Naive thymus-derived CD4-positive, alpha-beta T cell (primary cell): ENCODE measurements at regions not wholly inside any gene's neighbourhood (a gene's known extent, or its start where the extent isn't known, plus 50 kb on each side); places are given as distances from the start of the nearest gene placed in this dataset.

Source experiments
- ATAC-seq: fragments of 150-1000 bp; cut with Tn5 transposase; 2 replicates; pipeline ENCODE4 v1.10.0; 2021; ENCODE audit warnings: mild to moderate bottlenecking, moderate library complexity
- CTCF ChIA-PET: fragments of 350-600 bp; sonication (Branson Sonifier 250); formaldehyde crosslinking; loops from one replicate; lab custom pipeline; 2021; ENCODE audit warnings: antibody characterized with exemption; lab: Charles Lee
- POLR2A ChIA-PET: fragments of 350-600 bp; sonication (Branson Sonifier 250); formaldehyde crosslinking; loops from one replicate; lab custom pipeline; 2021; ENCODE audit warnings: antibody characterized with exemption, inconsistent platforms; lab: Charles Lee
- DNase-seq, 9 donors: peaks; one replicate each; pipeline versions ENCODE4 v3.0.0 to v3.0.0-alpha.2; 2020 to 2022; ENCODE audit warnings: mixed read lengths in 1 of 9
- H3K27ac ChIP-seq: one replicate; pipeline ENCODE4 v1.7.0; 2013; ENCODE audit warnings: mild to moderate bottlenecking, low read depth, low read length, moderate library complexity
- H3K27me3 ChIP-seq, 2 donors: one replicate each; pipeline ENCODE4 v1.7.0; 2013; ENCODE audit warnings: low read length in 2 of 2, mild to moderate bottlenecking in 2 of 2, moderate library complexity in 2 of 2; ENCODE audit not compliant: control insufficient read depth in 2 of 2, insufficient read depth in 2 of 2
- H3K36me3 ChIP-seq, 3 experiments: 1 replicate in 2 of 3; 2 replicates in 1 of 3; pipeline ENCODE4 v1.7.0; 2013; ENCODE audit warnings: low read length in 3 of 3, mild to moderate bottlenecking in 3 of 3, moderate library complexity in 1 of 3; ENCODE audit not compliant: insufficient read depth in 3 of 3, control insufficient read depth in 2 of 3
- H3K4me1 ChIP-seq, 2 donors: one replicate each; pipeline ENCODE4 v1.7.0; 2013; ENCODE audit warnings: low read length in 2 of 2, mild to moderate bottlenecking in 2 of 2, moderate library complexity in 1 of 2; ENCODE audit not compliant: control insufficient read depth in 2 of 2, insufficient read depth in 2 of 2
- H3K4me3 ChIP-seq: 2 replicates; pipeline ENCODE4 v1.7.0; 2013; ENCODE audit warnings: mild to moderate bottlenecking, low read length
- H3K9me3 ChIP-seq, 3 experiments: 1 replicate in 2 of 3; 2 replicates in 1 of 3; pipeline ENCODE4 v1.7.0; 2013; ENCODE audit warnings: low read length in 3 of 3; ENCODE audit not compliant: control insufficient read depth in 2 of 3
- H3K27ac Mint-ChIP-seq, 9 donors: one replicate each; pipeline ENCODE4 v1.8.0; 2020 to 2022; ENCODE audit warnings: mixed read lengths in 9 of 9, mild to moderate bottlenecking in 8 of 9, moderate library complexity in 5 of 9, inconsistent platforms in 2 of 9
- H3K27me3 Mint-ChIP-seq, 5 donors: one replicate each; pipeline ENCODE4 v1.8.0; 2021 to 2022; ENCODE audit warnings: mixed read lengths in 5 of 5, mild to moderate bottlenecking in 1 of 5
- H3K36me3 Mint-ChIP-seq, 5 donors: one replicate each; pipeline ENCODE4 v1.8.0; 2020 to 2022; ENCODE audit warnings: mixed read lengths in 5 of 5, mild to moderate bottlenecking in 3 of 5, inconsistent platforms in 1 of 5
- H3K4me1 Mint-ChIP-seq, 7 donors: one replicate each; pipeline ENCODE4 v1.8.0; 2020 to 2022; ENCODE audit warnings: mixed read lengths in 7 of 7, mild to moderate bottlenecking in 3 of 7, inconsistent platforms in 1 of 7
- H3K4me3 Mint-ChIP-seq, 10 donors: one replicate each; pipeline ENCODE4 v1.8.0; 2020 to 2022; ENCODE audit warnings: mild to moderate bottlenecking in 10 of 10, mixed read lengths in 10 of 10, moderate library complexity in 6 of 10, inconsistent platforms in 2 of 10
- H3K9me3 Mint-ChIP-seq, 11 donors: one replicate each; pipeline ENCODE4 v1.8.0; 2020 to 2022; ENCODE audit warnings: mixed read lengths in 11 of 11, mild to moderate bottlenecking in 4 of 11, inconsistent platforms in 1 of 11, moderate library complexity in 1 of 11
- intact Hi-C, 2 donors: fragments of 100-400 bp; cut with micrococcal nuclease; formaldehyde crosslinking; loops; one replicate each; pipeline ENCODE4 v1.15.1; 2023

DNA sequence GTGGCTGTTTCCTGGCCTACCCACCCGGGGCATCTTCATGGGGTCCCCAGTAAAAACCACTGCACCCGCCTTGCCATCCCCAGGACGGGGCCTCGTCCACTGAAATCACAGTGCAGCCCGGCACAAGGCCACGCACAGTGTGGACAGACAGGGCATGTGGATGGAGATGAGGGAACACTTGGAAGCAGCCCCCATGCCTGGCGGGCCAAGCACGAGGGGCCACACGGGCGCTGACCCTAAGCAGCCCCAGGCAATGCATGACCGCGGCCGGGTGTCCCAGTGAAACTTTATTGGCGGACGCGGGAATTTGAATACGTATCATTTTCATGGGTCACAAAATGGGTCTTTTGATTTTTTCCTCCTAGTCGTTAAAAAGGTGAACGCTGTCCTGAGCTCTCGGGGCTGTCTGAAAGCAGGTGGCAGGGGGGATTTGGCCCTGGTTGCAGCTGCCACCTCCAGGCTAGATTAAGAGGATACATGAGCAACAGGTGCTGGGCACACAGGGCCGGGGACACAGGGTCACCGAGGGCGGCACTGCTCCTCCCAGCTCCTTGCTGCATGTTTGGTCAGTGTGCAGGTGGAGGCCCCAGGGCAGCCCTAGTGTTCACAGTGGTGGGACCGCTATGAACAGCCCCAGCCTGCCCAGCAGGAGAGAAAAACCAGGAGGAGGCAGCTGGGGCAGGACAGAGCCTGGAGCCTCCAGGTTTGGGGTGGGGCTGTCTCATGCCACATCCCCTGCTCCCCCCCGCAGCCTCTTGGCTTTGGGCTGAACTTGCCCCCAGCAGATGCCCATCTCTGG lies 74.9 kb upstream of the SLCO4A1 start:
- Histone ChIP-seq H3K27ac (no peak overlapping the region), H3K36me3 (no peaks in the 10 kb centered on the region), H3K4me3 (no peak overlapping the region), H3K9me3 (no peaks in the 10 kb centered on the region), H3K4me1 (no peaks in the 10 kb centered on the region), H3K27me3 (no peaks in the 10 kb centered on the region)
- ChIA-PET POLR2A (no interaction called here), CTCF (no interaction called here)
- intact Hi-C loops, result no loop called here
- H3K4me3 Mint-ChIP-seq, result no peak overlapping the region
- DNase-seq, result no peak
- H3K9me3 Mint-ChIP-seq, result peaks cover 0 to 5% (median 0%) of the 10 kb centered on the region in 11 donors
- no peak for ATAC-seq
- H3K4me1 Mint-ChIP-seq, result peaks cover 0 to 4% (median 3%) of the 10 kb centered on the region in 7 donors
- H3K36me3 Mint-ChIP-seq, result no peaks in the 10 kb centered on the region
- H3K27ac Mint-ChIP-seq, result no peak overlapping the region
- H3K27me3 Mint-ChIP-seq, result peaks cover 0 to 29% (median 2%) of the 10 kb centered on the region in 5 donors

DNA sequence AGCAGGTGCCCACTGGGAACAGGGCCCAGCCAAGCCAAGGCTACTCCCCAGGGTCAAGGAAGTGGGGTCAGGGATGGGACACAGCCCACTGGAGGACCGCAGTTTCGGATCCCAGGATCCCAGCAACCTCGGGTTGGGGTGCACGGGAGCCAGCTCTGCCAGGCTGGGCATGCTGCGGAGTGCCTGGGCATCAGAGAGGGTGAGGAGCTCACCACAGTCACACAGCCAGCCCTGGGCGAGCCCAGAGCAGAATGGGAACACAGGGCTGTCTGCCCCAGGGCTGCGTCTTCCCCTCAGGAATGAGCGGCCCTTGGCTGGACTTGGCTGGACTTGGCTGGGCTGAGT lies 74.3 kb upstream of the SLCO4A1 start:
- Mint-ChIP-seq H3K4me1 (peaks cover 0 to 4% (median 3%) of the 10 kb centered on the region in 7 donors), H3K27me3 (peaks cover 0 to 28% (median 0%) of the 10 kb centered on the region in 5 donors), H3K9me3 (peaks cover 0 to 5% (median 0%) of the 10 kb centered on the region in 11 donors), H3K4me3 (no peak overlapping the region), H3K36me3 (no peaks in the 10 kb centered on the region), H3K27ac (no peak overlapping the region)
- DNase-seq (no peak), ATAC-seq (no peak)
- ChIA-PET POLR2A (no interaction called here), CTCF (no interaction called here)
- Histone ChIP-seq H3K4me1 (no peaks in the 10 kb centered on the region), H3K27me3 (no peaks in the 10 kb centered on the region), H3K4me3 (no peak overlapping the region), H3K36me3 (no peaks in the 10 kb centered on the region), H3K9me3 (no peaks in the 10 kb centered on the region), H3K27ac (no peak overlapping the region)
- intact Hi-C loops, result no loop called here

DNA sequence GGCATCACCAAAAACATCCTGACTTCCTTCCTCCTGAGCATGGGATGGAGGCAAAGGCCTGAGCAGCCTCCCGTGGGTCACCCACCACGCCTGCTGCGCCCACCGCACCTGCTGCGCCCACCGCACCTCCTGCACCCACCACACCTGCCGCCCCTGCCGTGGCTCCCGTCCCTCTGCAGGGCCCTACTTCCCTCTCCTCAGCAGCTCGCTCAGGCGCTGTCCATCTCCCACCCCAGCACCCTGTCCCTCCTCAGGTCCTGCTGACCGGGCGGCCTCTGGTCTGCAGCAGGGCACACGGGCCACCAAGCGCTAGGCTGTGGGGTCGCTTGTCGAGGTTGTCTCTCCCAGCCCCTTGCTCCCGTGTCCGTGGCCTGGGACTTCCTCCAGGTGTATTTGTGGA lies 72.7 kb upstream of the SLCO4A1 start:
- H3K9me3 ChIP-seq, result no peaks in the 10 kb centered on the region
- ATAC-seq (no peak), DNase-seq (no peak)
- no peaks in the 10 kb centered on the region for H3K36me3 ChIP-seq
- no peak overlapping the region for H3K4me3 Mint-ChIP-seq
- CTCF ChIA-PET, result no interaction called here
- no peak overlapping the region for H3K4me3 ChIP-seq
- intact Hi-C loops, result no loop called here
- H3K27ac Mint-ChIP-seq, result no peak overlapping the region
- H3K27me3 ChIP-seq, result no peaks in the 10 kb centered on the region
- H3K36me3 Mint-ChIP-seq, result no peaks in the 10 kb centered on the region
- H3K27me3 Mint-ChIP-seq, result peaks cover 12 to 36% (median 13%) of the 10 kb centered on the region in 5 donors
- H3K27ac ChIP-seq, result no peak overlapping the region
- H3K9me3 Mint-ChIP-seq, result peaks cover 0 to 6% (median 0%) of the 10 kb centered on the region in 11 donors
- peaks cover 0 to 4% (median 3%) of the 10 kb centered on the region in 7 donors for H3K4me1 Mint-ChIP-seq
- POLR2A ChIA-PET, result no interaction called here
- no peaks in the 10 kb centered on the region for H3K4me1 ChIP-seq

DNA sequence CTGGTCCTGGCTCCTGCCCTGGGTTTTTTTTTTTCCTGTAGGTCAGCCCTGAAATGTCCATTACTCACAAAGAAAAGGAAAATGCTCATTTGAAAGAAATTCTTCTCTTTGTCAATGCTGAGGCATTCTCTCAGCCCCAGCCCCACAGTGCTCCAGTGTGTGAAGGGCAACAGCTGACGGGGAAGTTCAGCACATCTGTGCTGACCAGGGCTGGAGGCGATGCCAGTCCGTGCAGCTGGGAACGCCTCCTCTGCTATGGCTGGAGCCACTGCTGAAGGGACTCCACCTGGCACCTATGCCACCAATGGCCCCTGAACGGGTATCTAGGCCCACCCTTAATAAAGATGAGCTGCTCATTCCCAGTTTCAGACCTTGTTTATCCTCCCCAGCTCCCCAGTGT lies 71.9 kb upstream of the SLCO4A1 start:
- peaks cover 0 to 4% (median 3%) of the 10 kb centered on the region in 7 donors for H3K4me1 Mint-ChIP-seq
- no peaks in the 10 kb centered on the region for H3K9me3 ChIP-seq
- H3K27me3 Mint-ChIP-seq, result peaks cover 12 to 43% (median 13%) of the 10 kb centered on the region in 5 donors
- peaks cover 0 to 6% (median 0%) of the 10 kb centered on the region in 11 donors for H3K9me3 Mint-ChIP-seq
- H3K36me3 ChIP-seq, result no peaks in the 10 kb centered on the region
- H3K27ac Mint-ChIP-seq, result no peak overlapping the region
- H3K27ac ChIP-seq, result no peak overlapping the region
- no peaks in the 10 kb centered on the region for H3K36me3 Mint-ChIP-seq
- intact Hi-C loops, result no loop called here
- no peaks in the 10 kb centered on the region for H3K4me1 ChIP-seq
- H3K4me3 ChIP-seq, result no peak overlapping the region
- POLR2A ChIA-PET, result no interaction called here
- no peak overlapping the region for H3K4me3 Mint-ChIP-seq
- ATAC-seq (no peak), DNase-seq (no peak)
- CTCF ChIA-PET, result no interaction called here
- H3K27me3 ChIP-seq, result no peaks in the 10 kb centered on the region

DNA sequence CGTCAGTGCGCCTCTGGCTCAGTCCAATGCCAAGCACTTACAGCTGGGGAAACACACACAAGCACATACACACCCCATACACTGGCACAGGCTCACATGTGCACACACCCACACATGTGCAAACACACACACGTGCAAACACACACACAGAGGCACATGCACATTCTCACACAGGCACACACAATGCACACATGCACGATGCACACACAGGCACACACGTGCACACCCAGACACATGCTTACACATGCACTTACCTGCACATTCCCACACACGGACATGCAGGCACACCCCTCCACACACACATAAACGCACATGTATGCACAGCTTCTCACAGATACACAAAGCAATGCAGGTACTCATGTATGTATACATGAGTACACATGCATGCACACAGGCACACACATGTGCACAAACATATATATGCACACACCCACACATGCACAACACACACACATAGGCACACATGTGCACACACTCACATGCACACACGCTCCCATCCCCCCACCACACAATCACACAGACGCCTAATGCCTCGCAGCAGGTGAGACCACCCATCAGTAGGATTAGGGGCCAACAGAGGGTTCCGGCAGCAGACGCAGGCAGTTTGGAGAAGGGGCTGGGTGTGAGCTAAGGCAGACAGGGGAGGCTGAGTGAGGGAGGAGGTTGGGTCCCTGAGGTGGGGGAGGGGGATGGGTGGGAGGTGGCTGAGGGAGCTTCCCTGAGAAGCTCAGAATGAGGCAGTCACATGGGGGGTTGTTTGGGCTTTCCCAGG lies 71.2 kb upstream of the SLCO4A1 start:
- H3K27me3 Mint-ChIP-seq, result peaks cover 12 to 48% (median 17%) of the 10 kb centered on the region in 5 donors
- H3K27me3 ChIP-seq, result no peaks in the 10 kb centered on the region
- H3K4me1 ChIP-seq, result no peaks in the 10 kb centered on the region
- ChIA-PET POLR2A (no interaction called here), CTCF (no interaction called here)
- H3K36me3 Mint-ChIP-seq, result no peaks in the 10 kb centered on the region
- H3K27ac Mint-ChIP-seq, result no peak overlapping the region
- DNase-seq, result no peak
- H3K4me3 Mint-ChIP-seq, result no peak overlapping the region
- H3K9me3 Mint-ChIP-seq, result peaks cover 0 to 6% (median 0%) of the 10 kb centered on the region in 11 donors
- H3K36me3 ChIP-seq, result no peaks in the 10 kb centered on the region
- H3K9me3 ChIP-seq, result no peaks in the 10 kb centered on the region
- no peak overlapping the region for H3K27ac ChIP-seq
- no peak for ATAC-seq
- H3K4me1 Mint-ChIP-seq, result peaks cover 0 to 4% (median 3%) of the 10 kb centered on the region in 7 donors
- intact Hi-C loops, result no loop called here
- no peak overlapping the region for H3K4me3 ChIP-seq

DNA sequence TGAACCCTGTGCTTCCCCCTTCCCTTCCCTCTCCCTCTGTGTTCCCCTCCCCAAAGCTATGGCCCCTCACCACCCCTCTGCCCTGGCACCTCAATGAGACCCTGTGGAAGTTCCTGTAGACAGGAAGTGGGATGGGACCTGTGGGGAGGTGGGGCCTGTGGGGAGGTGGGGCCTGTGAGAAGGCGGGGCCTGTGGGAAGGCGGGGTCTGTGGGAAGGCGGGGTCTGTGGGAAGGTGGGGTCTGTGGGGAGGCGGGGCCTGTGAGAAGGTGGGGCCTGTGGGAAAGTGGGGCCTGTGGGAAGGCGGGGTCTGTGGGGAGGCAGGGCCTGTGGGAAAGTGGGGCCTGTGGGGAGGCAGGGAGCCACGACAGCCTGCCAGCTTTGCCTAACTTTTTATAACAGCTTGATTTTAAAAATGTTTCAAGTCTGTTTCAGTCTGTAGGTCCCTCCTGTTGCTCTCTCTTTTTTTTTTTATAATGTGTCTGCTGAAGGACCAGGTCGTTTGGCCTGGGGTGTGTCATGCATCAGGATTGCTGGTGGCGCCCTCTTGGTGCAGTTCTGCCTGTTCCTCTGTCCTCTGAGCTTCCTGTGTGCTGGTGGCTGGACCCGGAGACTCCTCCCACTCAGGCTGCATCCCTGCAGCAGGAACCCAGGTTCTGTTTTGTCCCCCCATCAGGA lies 70.5 kb upstream of the SLCO4A1 start:
- no peak for DNase-seq
- Histone ChIP-seq H3K36me3 (no peaks in the 10 kb centered on the region), H3K9me3 (no peaks in the 10 kb centered on the region), H3K4me1 (no peaks in the 10 kb centered on the region), H3K27ac (no peak overlapping the region), H3K27me3 (no peaks in the 10 kb centered on the region), H3K4me3 (no peak overlapping the region)
- no peaks in the 10 kb centered on the region for H3K36me3 Mint-ChIP-seq
- intact Hi-C loops, result no loop called here
- no peak overlapping the region for H3K4me3 Mint-ChIP-seq
- peaks cover 12 to 51% (median 17%) of the 10 kb centered on the region in 5 donors for H3K27me3 Mint-ChIP-seq
- POLR2A ChIA-PET, result interaction anchor here (0.5 kb wide), 1 partner anchor 127 kb away, joined by 5 read pairs; no protein-coding TSS in a partner anchor
- CTCF ChIA-PET, result no interaction called here
- H3K4me1 Mint-ChIP-seq, result peaks cover 0 to 4% (median 3%) of the 10 kb centered on the region in 7 donors
- H3K27ac Mint-ChIP-seq, result no peak overlapping the region
- ATAC-seq, result peak; percentile 44
- peaks cover 0 to 6% (median 0%) of the 10 kb centered on the region in 11 donors for H3K9me3 Mint-ChIP-seq
